ENCODE measurements at regions not wholly inside any gene's neighbourhood (a gene's known extent, or its start where the extent isn't known, plus 50 kb on each side); places are given as distances from the start of the nearest gene placed in this dataset.
"Not testable (repeated sequence)": the region's sequence is repeated elsewhere in the genome, so short reads cannot be mapped to it uniquely, and the experiment has no call there.

GRCh38 chr11:70549386-70549785, 151.1 kb downstream of the CTTN start:
- no peak for DNase-seq (ENCODE audit: low read depth)

- DNase-seq (ENCODE audit: low read depth): no peak
Measured at GRCh38 chr11:70549796-70550195, 151.5 kb downstream of the CTTN start.

GRCh38 chr11:70550456-70551195, 152.3 kb downstream of the CTTN start:
- no peak for DNase-seq (ENCODE audit: low read depth)

- no peak for DNase-seq (ENCODE audit: low read depth)
Measured at GRCh38 chr11:70551351-70552166, 153.2 kb downstream of the CTTN start.

GRCh38 chr11:70552167-70553150, 154.1 kb downstream of the CTTN start:
- no peak for DNase-seq (ENCODE audit: low read depth)

GRCh38 chr11:70555078-70555477, 156.7 kb downstream of the CTTN start:
- no peak for DNase-seq (ENCODE audit: low read depth)

- DNase-seq (ENCODE audit: low read depth): no peak
Measured at GRCh38 chr11:70556884-70557741, 158.8 kb downstream of the CTTN start.

- no peak for DNase-seq (ENCODE audit: low read depth)
Measured at GRCh38 chr11:70557742-70558485, 159.6 kb downstream of the CTTN start.

- no peak for DNase-seq (ENCODE audit: low read depth)
Measured at GRCh38 chr11:70558681-70559080, 160.4 kb downstream of the CTTN start.

- no peak for DNase-seq (ENCODE audit: low read depth)
Measured at GRCh38 chr11:70559516-70559915, 161.2 kb downstream of the CTTN start.

GRCh38 chr11:70560621-70561020, 162.3 kb downstream of the CTTN start:
- not testable (repeated sequence) for DNase-seq (ENCODE audit: low read depth)

GRCh38 chr11:70566768-70567530, 168.6 kb downstream of the CTTN start:
- DNase-seq (ENCODE audit: low read depth): no peak

GRCh38 chr11:70567680-70568034, 169.3 kb downstream of the CTTN start:
- DNase-seq (ENCODE audit: low read depth): no peak

- DNase-seq (ENCODE audit: low read depth): no peak
Measured at GRCh38 chr11:70568035-70568813, 169.9 kb downstream of the CTTN start.

GRCh38 chr11:70568814-70569617, 170.7 kb downstream of the CTTN start:
- no peak for DNase-seq (ENCODE audit: low read depth)

- no peak for DNase-seq (ENCODE audit: low read depth)
Measured at GRCh38 chr11:70569618-70569890, 171.2 kb downstream of the CTTN start.

- DNase-seq (ENCODE audit: low read depth): no peak
Measured at GRCh38 chr11:70569996-70570692, 171.8 kb downstream of the CTTN start.
